Neural progenitor cell (in vitro differentiated cells): ENCODE measurements at regions not wholly inside any gene's neighbourhood (a gene's known extent, or its start where the extent isn't known, plus 50 kb on each side); places are given as distances from the start of the nearest gene placed in this dataset.

Experiments
- CTCF ChIP-seq: fragments of 200-600 bp; sonication (generic); IDR thresholded peaks from 2 replicates; pipeline ENCODE4 v1.5.1; 2017; ENCODE audit warnings: antibody characterized with exemption, mild to moderate bottlenecking
- EZH2 ChIP-seq: fragments of 200-600 bp; sonication (generic); IDR thresholded peaks from 2 replicates; pipeline ENCODE4 v1.6.1; 2017; ENCODE audit warnings: antibody characterized with exemption, mild to moderate bottlenecking, moderate library complexity

DNA sequence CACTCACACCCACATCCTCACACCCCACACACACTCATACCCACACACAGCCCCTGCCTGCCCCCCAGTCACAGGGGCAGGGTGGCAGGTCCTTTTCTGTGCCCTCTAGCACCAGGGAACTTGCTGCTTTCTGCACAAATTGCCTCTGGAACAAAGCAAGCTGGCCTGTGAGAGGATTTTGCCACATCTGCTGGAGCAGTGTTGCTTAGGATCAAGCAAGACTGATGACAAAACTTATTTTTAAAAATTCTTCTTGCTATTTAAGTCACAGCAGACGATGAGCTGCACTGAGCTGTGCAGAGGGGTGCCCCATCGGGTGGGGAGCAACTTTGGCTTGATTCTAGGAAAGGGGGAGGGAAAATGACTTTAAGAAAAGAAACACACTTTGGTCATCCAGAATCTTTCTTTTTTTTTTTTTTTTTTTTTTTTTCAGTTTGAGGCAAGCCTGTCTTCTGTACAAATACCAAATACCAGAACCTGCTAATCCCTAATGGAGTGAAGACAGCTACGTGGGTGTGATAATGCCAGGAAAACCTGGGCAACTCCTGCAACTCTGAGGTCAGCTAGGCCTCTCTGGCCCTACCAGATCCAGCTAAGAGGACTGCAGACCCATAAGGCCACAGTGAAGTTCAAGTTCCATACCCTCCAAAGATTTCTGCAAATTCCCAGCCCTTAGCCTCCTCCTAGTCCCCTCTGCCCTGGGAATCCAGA, 195.3 kb downstream of the ABHD5 start:
- TF ChIP-seq CTCF (no peak), EZH2 (no peak)
